ENCODE measurements at regions not wholly inside any gene's neighbourhood (a gene's known extent, or its start where the extent isn't known, plus 50 kb on each side); places are given as distances from the start of the nearest gene placed in this dataset.

DNA sequence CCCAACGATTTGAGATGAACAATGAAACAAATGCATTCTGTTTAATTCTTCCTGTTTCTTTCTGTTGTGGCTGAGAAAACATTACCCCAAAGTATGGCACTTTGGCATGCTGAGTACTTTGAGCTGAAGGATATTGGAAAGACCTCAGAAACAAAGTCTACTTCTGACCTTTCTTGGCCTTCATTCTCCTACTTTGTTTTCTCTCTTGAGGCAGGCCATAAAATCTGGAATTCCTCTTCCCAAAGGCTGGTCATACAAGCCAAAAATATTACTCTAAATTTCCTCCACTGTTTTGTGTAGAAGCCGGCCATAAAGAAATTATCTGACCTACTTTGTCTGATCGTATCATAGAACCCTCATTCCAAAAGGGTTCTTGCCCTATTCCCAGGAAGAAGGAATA, 1048.2 kb downstream of the TECRL start:
- TF ChIP-seq, protein P1, sequence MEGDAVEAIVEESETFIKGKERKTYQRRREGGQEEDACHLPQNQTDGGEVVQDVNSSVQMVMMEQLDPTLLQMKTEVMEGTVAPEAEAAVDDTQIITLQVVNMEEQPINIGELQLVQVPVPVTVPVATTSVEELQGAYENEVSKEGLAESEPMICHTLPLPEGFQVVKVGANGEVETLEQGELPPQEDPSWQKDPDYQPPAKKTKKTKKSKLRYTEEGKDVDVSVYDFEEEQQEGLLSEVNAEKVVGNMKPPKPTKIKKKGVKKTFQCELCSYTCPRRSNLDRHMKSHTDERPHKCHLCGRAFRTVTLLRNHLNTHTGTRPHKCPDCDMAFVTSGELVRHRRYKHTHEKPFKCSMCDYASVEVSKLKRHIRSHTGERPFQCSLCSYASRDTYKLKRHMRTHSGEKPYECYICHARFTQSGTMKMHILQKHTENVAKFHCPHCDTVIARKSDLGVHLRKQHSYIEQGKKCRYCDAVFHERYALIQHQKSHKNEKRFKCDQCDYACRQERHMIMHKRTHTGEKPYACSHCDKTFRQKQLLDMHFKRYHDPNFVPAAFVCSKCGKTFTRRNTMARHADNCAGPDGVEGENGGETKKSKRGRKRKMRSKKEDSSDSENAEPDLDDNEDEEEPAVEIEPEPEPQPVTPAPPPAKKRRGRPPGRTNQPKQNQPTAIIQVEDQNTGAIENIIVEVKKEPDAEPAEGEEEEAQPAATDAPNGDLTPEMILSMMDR (IDR thresholded peaks at IDR 0.05; ENCODE audit: low read depth, low read length, missing control alignments), result no peak
- no peak overlapping the region for H3K4me3 ChIP-seq (ENCODE audit: low read depth, low read length)

GRCh38 chr4:63349674-63350025, 1059.6 kb downstream of the TECRL start:
- TF ChIP-seq, protein P1 (IDR thresholded peaks at IDR 0.05; ENCODE audit: low read depth, low read length, missing control alignments), result no peak
- no peak overlapping the region for H3K4me3 ChIP-seq (ENCODE audit: low read depth, low read length)
- DNase-seq (ENCODE audit: low read depth), result no peak

More for the DNA sequence above, 1048.2 kb downstream of the TECRL start:
- DNase-seq (ENCODE audit: low read depth), result no peak

DNA sequence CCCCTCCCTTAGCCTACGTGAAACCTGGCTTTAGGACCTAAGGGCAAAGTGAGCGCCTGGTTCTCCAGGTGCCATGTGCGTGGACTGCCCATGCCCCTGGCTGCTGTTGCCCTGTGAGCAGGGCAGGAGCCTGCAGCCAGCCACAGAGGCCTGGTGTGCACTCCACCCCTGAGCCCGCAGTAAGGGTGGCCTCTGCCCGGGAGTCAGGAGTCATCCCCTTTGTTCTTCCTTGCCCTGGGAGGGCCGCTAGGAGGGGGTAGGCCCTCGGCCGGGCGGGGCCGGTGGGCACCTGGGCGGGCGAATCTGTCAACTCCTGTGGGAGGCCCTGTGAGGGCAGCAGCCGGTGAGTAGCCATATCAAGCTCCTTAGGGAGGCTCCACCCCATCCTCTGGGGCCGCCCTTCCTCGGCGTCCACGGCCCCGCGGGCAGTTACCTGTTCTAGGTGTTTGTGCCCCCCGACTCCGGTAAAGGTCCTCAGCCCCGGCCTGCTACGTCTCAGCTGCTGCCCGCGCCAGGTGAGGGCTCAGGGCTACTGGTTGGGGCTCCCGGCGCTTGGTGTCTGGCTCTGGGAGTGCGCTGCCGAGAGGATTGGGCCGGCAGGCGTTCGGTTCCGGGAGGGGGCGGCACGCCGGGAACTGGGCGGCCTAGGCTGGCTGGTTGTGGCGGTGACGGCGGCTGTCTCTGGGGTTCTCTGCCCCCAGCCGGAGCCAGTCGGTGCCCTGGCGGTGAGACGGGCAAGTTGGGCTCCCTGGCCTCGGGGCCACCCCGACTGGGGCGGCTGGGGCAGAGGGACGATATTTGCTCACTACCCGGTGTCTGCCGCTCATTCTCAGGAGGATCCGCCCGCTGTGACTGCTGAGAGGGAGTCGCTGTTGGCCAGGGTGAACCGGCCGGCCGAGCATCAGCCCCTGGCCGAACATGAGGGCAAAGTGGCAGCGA, 1060.2 kb downstream of the TECRL start:
- no peak overlapping the region for H3K4me3 ChIP-seq (ENCODE audit: low read depth, low read length)
- TF ChIP-seq, protein P1 (IDR thresholded peaks at IDR 0.05; ENCODE audit: low read depth, low read length, missing control alignments), result no peak
- no peak for DNase-seq (ENCODE audit: low read depth)

GRCh38 chr4:63325140-63325539, 1084.1 kb downstream of the TECRL start:
- no peak for DNase-seq (ENCODE audit: low read depth)
- no peak overlapping the region for H3K4me3 ChIP-seq (ENCODE audit: low read depth, low read length)
- TF ChIP-seq, protein P1 (IDR thresholded peaks at IDR 0.05; ENCODE audit: low read depth, low read length, missing control alignments), result no peak

- TF ChIP-seq, protein P1 (IDR thresholded peaks at IDR 0.05; ENCODE audit: low read depth, low read length, missing control alignments), result no peak
- H3K4me3 ChIP-seq (ENCODE audit: low read depth, low read length), result no peak overlapping the region
- DNase-seq (ENCODE audit: low read depth), result no peak
These were observed 1092.6 kb downstream of the TECRL start for GRCh38 chr4:63316633-63317032.

DNA sequence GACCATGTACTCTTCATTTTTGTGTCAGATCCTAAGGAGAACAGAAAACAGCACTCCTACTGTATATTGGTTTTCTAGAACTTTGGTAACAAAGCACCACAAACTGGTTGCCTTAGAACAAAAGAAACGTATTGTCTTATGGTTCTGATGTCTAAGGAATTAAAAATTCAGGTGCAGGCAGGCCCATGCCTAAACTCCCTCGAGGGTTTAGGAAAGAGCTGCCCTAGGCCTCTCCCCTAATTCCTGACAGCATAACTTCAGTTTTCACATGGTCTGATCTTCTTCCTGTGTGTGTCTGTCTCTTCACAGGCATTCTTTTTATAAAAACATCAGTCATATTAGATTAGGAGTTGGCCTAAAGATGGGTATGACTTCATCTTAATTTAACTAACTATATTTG, 1093.6 kb downstream of the TECRL start:
- DNase-seq (ENCODE audit: low read depth), result no peak
- TF ChIP-seq, protein P1 (IDR thresholded peaks at IDR 0.05; ENCODE audit: low read depth, low read length, missing control alignments), result no peak
- H3K4me3 ChIP-seq (ENCODE audit: low read depth, low read length), result no peak overlapping the region

DNA sequence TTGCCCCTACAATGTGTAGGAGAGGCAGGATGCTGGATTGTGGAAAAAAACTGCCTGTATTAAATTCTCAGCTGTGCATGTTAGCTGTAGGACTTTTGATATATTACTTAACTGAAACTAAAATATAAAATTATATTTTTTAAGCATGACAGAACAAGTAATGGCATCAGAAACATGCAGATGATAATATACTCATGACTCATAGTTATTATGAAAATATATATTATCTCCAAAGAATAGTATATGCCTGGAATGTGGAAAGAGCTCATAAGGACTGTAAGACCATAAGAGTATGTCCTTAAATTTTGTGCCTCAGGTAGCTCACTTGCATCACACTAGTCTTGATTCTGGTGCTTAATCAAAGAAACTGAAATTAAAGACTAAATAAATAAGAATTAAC, 1100.6 kb downstream of the TECRL start:
- TF ChIP-seq, protein P1 (IDR thresholded peaks at IDR 0.05; ENCODE audit: low read depth, low read length, missing control alignments), result no peak
- no peak overlapping the region for H3K4me3 ChIP-seq (ENCODE audit: low read depth, low read length)
- no peak for DNase-seq (ENCODE audit: low read depth)

All from GM12864 (cell line).